Loucy (cell line): ENCODE measurements at regions not wholly inside any gene's neighbourhood (a gene's known extent, or its start where the extent isn't known, plus 50 kb on each side); places are given as distances from the start of the nearest gene placed in this dataset.

Source experiments
- H2AFZ ChIP-seq: fragments of 200-600 bp; sonication (generic); 2 replicates; pipeline ENCODE4 v1.6.0; 2016; ENCODE audit warnings: antibody characterized with exemption, mild to moderate bottlenecking, low read length, moderate library complexity
- H3F3A ChIP-seq: fragments of 200-600 bp; 2 replicates; pipeline ENCODE4 v1.6.0; 2016; ENCODE audit warnings: antibody characterized with exemption, low read depth, mild to moderate bottlenecking
- H3K27me3 ChIP-seq: fragments of 200-600 bp; sonication (generic); 2 replicates; pipeline ENCODE4 v1.6.1; 2014; ENCODE audit warnings: low read length, mild to moderate bottlenecking; ENCODE audit not compliant: insufficient read depth, poor library complexity, severe bottlenecking
- H3K36me3 ChIP-seq: fragments of 200-600 bp; sonication (generic); 2 replicates; pipeline ENCODE4 v1.6.1; 2016; ENCODE audit warnings: low read length; ENCODE audit not compliant: insufficient read depth
- H3K4me1 ChIP-seq: fragments of 200-600 bp; sonication (generic); 2 replicates; pipeline ENCODE4 v1.5.1; 2014; ENCODE audit warnings: low read length, mild to moderate bottlenecking; ENCODE audit not compliant: insufficient read depth, poor library complexity, severe bottlenecking
- H3K4me2 ChIP-seq: fragments of 200-600 bp; sonication (generic); 2 replicates; pipeline ENCODE4 v1.6.0; 2014; ENCODE audit warnings: antibody characterized with exemption, low read length, low read depth, mild to moderate bottlenecking; ENCODE audit not compliant: poor library complexity, severe bottlenecking
- H3K4me3 ChIP-seq: fragments of 200-600 bp; sonication (generic); 2 replicates; pipeline ENCODE4 v1.5.1; 2014; ENCODE audit warnings: low read length, mild to moderate bottlenecking, mixed read lengths; ENCODE audit not compliant: poor library complexity, severe bottlenecking
- H3K79me2 ChIP-seq: fragments of 200-600 bp; sonication (generic); 2 replicates; pipeline ENCODE4 v1.6.1; 2014; ENCODE audit warnings: low read length; ENCODE audit not compliant: insufficient read depth
- H3K9ac ChIP-seq: fragments of 200-600 bp; sonication (generic); 2 replicates; pipeline ENCODE4 v1.6.0; 2014; ENCODE audit warnings: mild to moderate bottlenecking, low read depth, low read length, moderate library complexity; ENCODE audit not compliant: poor library complexity, severe bottlenecking
- H3K9me2 ChIP-seq: fragments of 200-600 bp; sonication (generic); replicated peaks from 2 replicates; pipeline ENCODE4 v1.6.1; 2016; ENCODE audit warnings: low read depth, low read length, mixed read lengths
- H3K9me3 ChIP-seq: fragments of 200-600 bp; sonication (generic); 2 replicates; pipeline ENCODE4 v1.6.1; 2014; ENCODE audit warnings: mild to moderate bottlenecking, antibody characterized with exemption, low read length, low read depth; ENCODE audit not compliant: insufficient read depth
- H4K20me1 ChIP-seq: fragments of 200-600 bp; sonication (generic); 2 replicates; pipeline ENCODE4 v1.6.0; 2014; ENCODE audit warnings: antibody characterized with exemption, low read length, mild to moderate bottlenecking; ENCODE audit not compliant: insufficient read depth, poor library complexity, severe bottlenecking
- CTCF ChIP-seq: fragments of 200-600 bp; sonication (generic); conservative IDR thresholded peaks from 2 replicates; pipeline ENCODE4 v1.5.1; 2014; ENCODE audit warnings: mild to moderate bottlenecking, antibody characterized with exemption, low read length
- EZH2phosphoT487 ChIP-seq: fragments of 200-600 bp; IDR thresholded peaks from 2 replicates; pipeline ENCODE4 v1.6.1; 2018; ENCODE audit warnings: antibody characterized with exemption, mild to moderate bottlenecking, moderate library complexity, borderline replicate concordance

DNA sequence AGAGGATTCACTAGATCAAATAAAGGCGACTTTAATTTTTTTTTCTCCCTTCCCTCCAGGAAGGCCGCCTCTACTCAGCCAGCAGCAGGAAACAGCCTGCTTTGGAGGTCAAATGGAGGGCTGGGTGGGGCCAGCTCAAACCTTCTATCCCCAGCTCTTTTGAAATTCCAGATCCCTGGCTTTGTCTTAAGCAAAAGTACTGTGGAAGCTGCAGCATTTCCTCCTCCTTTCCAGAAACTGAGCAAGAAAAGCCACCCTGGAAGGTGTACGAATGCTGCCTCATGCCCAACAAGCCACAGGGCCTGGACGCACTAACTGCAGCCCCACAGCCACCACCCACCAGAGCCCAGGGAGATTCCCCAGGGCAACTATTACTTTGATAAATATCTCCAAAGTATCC lies 55.1 kb upstream of the ZCCHC13 start:
- no peaks in the 10 kb centered on the region for H3K79me2 ChIP-seq
- H3K36me3 ChIP-seq: peaks cover 4% of the 10 kb centered on the region; the same call in 1 of the 2 replicates
- H3K4me1 ChIP-seq: peaks cover 5% of the 10 kb centered on the region
- H3K4me2 ChIP-seq: no peak overlapping the region
- H2AFZ ChIP-seq: no peak overlapping the region
- TF ChIP-seq EZH2phosphoT487 (no peak), CTCF (no peak)
- no peaks in the 10 kb centered on the region for H3K9me2 ChIP-seq
- H3F3A ChIP-seq: no peaks in the 10 kb centered on the region
- no peak overlapping the region for H3K4me3 ChIP-seq
- peaks cover 4% of the 10 kb centered on the region for H4K20me1 ChIP-seq
- H3K9ac ChIP-seq: no peak overlapping the region
- no peaks in the 10 kb centered on the region for H3K9me3 ChIP-seq
- H3K27me3 ChIP-seq: no peaks in the 10 kb centered on the region

GRCh38 chrX:74246524-74246923 lies 57.5 kb upstream of the ZCCHC13 start:
- Histone ChIP-seq H4K20me1 (peaks cover 4% of the 10 kb centered on the region), H3F3A (no peaks in the 10 kb centered on the region), H3K4me2 (no peak overlapping the region), H2AFZ (no peak overlapping the region), H3K79me2 (no peaks in the 10 kb centered on the region), H3K4me3 (no peak overlapping the region), H3K9me2 (no peaks in the 10 kb centered on the region), H3K9me3 (no peaks in the 10 kb centered on the region), H3K4me1 (no peaks in the 10 kb centered on the region), H3K36me3 (peaks cover 11% of the 10 kb centered on the region; the same call in 1 of the 2 replicates), H3K27me3 (no peaks in the 10 kb centered on the region), H3K9ac (no peak overlapping the region)
- TF ChIP-seq EZH2phosphoT487 (no peak), CTCF (no peak)

DNA sequence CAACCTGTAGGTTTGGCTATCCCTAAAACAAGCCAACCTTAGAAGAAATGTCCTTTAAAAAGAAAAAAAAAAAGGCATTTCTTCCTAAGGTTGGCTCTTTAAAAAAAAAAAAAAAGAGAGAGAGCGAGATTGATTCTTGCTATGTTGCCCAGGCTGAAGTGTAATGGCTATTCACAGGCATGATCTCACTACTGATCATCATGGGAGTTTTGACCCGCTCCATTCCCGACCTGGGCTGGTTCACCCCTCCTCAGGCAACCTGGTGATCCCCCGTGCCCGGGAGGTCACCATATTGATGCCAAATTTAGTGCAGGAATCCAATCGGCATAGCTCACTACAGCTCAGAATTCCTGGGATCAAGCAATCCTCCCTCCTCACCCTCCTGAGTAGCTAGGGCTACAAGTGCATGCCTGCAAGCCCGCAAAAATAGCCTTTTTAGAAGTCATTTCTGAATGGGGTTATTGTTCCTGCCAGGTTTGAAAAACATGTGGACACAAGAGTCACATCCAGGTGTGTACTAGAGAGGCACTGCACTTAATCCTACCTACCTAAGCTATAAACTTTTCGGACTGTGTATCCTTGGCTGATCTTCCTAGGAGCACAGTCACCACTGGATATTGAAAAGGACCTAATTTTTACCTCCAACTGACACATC lies 61.4 kb upstream of the ZCCHC13 start:
- Histone ChIP-seq H2AFZ (no peak overlapping the region), H3K36me3 (peaks cover 29% of the 10 kb centered on the region; the same call in 1 of the 2 replicates), H3K9ac (no peak overlapping the region), H3K79me2 (no peaks in the 10 kb centered on the region), H3K27me3 (no peaks in the 10 kb centered on the region), H3K9me3 (no peaks in the 10 kb centered on the region), H4K20me1 (no peaks in the 10 kb centered on the region), H3K4me1 (no peaks in the 10 kb centered on the region), H3F3A (no peaks in the 10 kb centered on the region), H3K9me2 (no peaks in the 10 kb centered on the region), H3K4me2 (no peak overlapping the region), H3K4me3 (no peak overlapping the region)
- TF ChIP-seq CTCF (no peak), EZH2phosphoT487 (no peak)
